AG04449 (cell line): ENCODE measurements at regions not wholly inside any gene's neighbourhood (a gene's known extent, or its start where the extent isn't known, plus 50 kb on each side); places are given as distances from the start of the nearest gene placed in this dataset.
A peak's percentile ranks its signal among the peaks of the same experiment; 100 is the strongest.

Source experiments
- CTCF ChIA-PET: fragments of 350-600 bp; formaldehyde crosslinking; extraction: SDS; loops from one replicate; lab custom pipeline; 2021; ENCODE audit warnings: antibody characterized with exemption; lab: Yijun Ruan, JAX
- POLR2A ChIA-PET: fragments of 400-600, 350-600 bp; formaldehyde crosslinking; extraction: SDS; loops from one replicate; lab custom pipeline; 2020; ENCODE audit warnings: antibody characterized with exemption, inconsistent platforms; lab: Yijun Ruan, JAX
- DNase-seq: peaks from one replicate; pipeline ENCODE4 v3.0.0-alpha.2; 2010; ENCODE audit warnings: low read depth, low spot score
- H3K4me3 ChIP-seq: 2 replicates; pipeline ENCODE4 v1.5.1; 2011; ENCODE audit warnings: low read depth, mild to moderate bottlenecking, control low read depth, low read length
- CTCF ChIP-seq: IDR thresholded peaks from one replicate; pipeline ENCODE4 v1.5.1; 2011; ENCODE audit warnings: mild to moderate bottlenecking, moderate library complexity, low read length, control low read depth, inconsistent platforms; ENCODE audit not compliant: insufficient read depth; ENCODE audit errors: missing control alignments

GRCh38 chr14:61615743-61616523, 79.4 kb upstream of the HIF1A start:
- CTCF ChIA-PET, result interaction anchor here (0.5 to 2.1 kb wide), 5 partner anchors 17 to 155 kb away, joined by 3 to 7 read pairs (median 4); no protein-coding TSS in a partner anchor
- POLR2A ChIA-PET, result interaction anchor here (0.7 to 1.4 kb wide), 4 partner anchors 22 to 79 kb away, joined by 3 to 6 read pairs (median 4); partner anchors contain the start of gene HIF1A
- DNase-seq, result no peak
- H3K4me3 ChIP-seq, result no peak overlapping the region
- TF ChIP-seq CTCF, result no peak

- DNase-seq, result peak; percentile 63
- no peak overlapping the region for H3K4me3 ChIP-seq
- TF ChIP-seq CTCF, result no peak
- POLR2A ChIA-PET, result interaction anchor here (0.7 to 1.4 kb wide), 4 partner anchors 23 to 79 kb away, joined by 3 to 6 read pairs (median 4); partner anchors contain the start of gene HIF1A
- CTCF ChIA-PET, result interaction anchor here (0.8 to 2.1 kb wide), 6 partner anchors 9 to 156 kb away, joined by 3 to 7 read pairs (median 4); no protein-coding TSS in a partner anchor
These were observed 78.7 kb upstream of the HIF1A start for GRCh38 chr14:61616524-61617185.

GRCh38 chr14:61618448-61618847, 76.9 kb upstream of the HIF1A start:
- H3K4me3 ChIP-seq, result no peak overlapping the region
- CTCF ChIA-PET, result no interaction called here
- POLR2A ChIA-PET, result no interaction called here
- no peak for DNase-seq
- TF ChIP-seq CTCF, result no peak

- no peak for TF ChIP-seq CTCF
- H3K4me3 ChIP-seq, result no peak overlapping the region
- CTCF ChIA-PET, result interaction anchor here (1.2 to 1.5 kb wide), 4 partner anchors 10 to 144 kb away, joined by 3 to 5 read pairs (median 3); no protein-coding TSS in a partner anchor
- POLR2A ChIA-PET, result no interaction called here
- DNase-seq, result no peak
These were observed 75.8 kb upstream of the HIF1A start for GRCh38 chr14:61619494-61619893.

- no peak for TF ChIP-seq CTCF
- ChIA-PET POLR2A (interaction anchor here (0.5 to 1.5 kb wide), 3 partner anchors 11 to 75 kb away, joined by 3 to 4 read pairs (median 3); partner anchors contain the start of gene HIF1A), CTCF (interaction anchor here (0.9 to 1.5 kb wide), 6 partner anchors 9 to 145 kb away, joined by 3 to 5 read pairs (median 3); no protein-coding TSS in a partner anchor)
- DNase-seq, result peak; percentile 91
- no peak overlapping the region for H3K4me3 ChIP-seq
These were observed 75.0 kb upstream of the HIF1A start for GRCh38 chr14:61620130-61620946.
